Loucy (cell line): ENCODE measurements at regions not wholly inside any gene's neighbourhood (a gene's known extent, or its start where the extent isn't known, plus 50 kb on each side); places are given as distances from the start of the nearest gene placed in this dataset.
A peak's percentile ranks its signal among the peaks of the same experiment; 100 is the strongest.

Experiments used
- H2AFZ ChIP-seq: fragments of 200-600 bp; sonication (generic); 2 replicates; pipeline ENCODE4 v1.6.0; 2016; ENCODE audit warnings: antibody characterized with exemption, mild to moderate bottlenecking, low read length, moderate library complexity
- H3F3A ChIP-seq: fragments of 200-600 bp; 2 replicates; pipeline ENCODE4 v1.6.0; 2016; ENCODE audit warnings: antibody characterized with exemption, low read depth, mild to moderate bottlenecking
- H3K27me3 ChIP-seq: fragments of 200-600 bp; sonication (generic); 2 replicates; pipeline ENCODE4 v1.6.1; 2014; ENCODE audit warnings: low read length, mild to moderate bottlenecking; ENCODE audit not compliant: insufficient read depth, poor library complexity, severe bottlenecking
- H3K36me3 ChIP-seq: fragments of 200-600 bp; sonication (generic); 2 replicates; pipeline ENCODE4 v1.6.1; 2016; ENCODE audit warnings: low read length; ENCODE audit not compliant: insufficient read depth
- H3K4me1 ChIP-seq: fragments of 200-600 bp; sonication (generic); 2 replicates; pipeline ENCODE4 v1.5.1; 2014; ENCODE audit warnings: low read length, mild to moderate bottlenecking; ENCODE audit not compliant: insufficient read depth, poor library complexity, severe bottlenecking
- H3K4me2 ChIP-seq: fragments of 200-600 bp; sonication (generic); 2 replicates; pipeline ENCODE4 v1.6.0; 2014; ENCODE audit warnings: antibody characterized with exemption, low read length, low read depth, mild to moderate bottlenecking; ENCODE audit not compliant: poor library complexity, severe bottlenecking
- H3K4me3 ChIP-seq: fragments of 200-600 bp; sonication (generic); 2 replicates; pipeline ENCODE4 v1.5.1; 2014; ENCODE audit warnings: low read length, mild to moderate bottlenecking, mixed read lengths; ENCODE audit not compliant: poor library complexity, severe bottlenecking
- H3K79me2 ChIP-seq: fragments of 200-600 bp; sonication (generic); 2 replicates; pipeline ENCODE4 v1.6.1; 2014; ENCODE audit warnings: low read length; ENCODE audit not compliant: insufficient read depth
- H3K9ac ChIP-seq: fragments of 200-600 bp; sonication (generic); 2 replicates; pipeline ENCODE4 v1.6.0; 2014; ENCODE audit warnings: mild to moderate bottlenecking, low read depth, low read length, moderate library complexity; ENCODE audit not compliant: poor library complexity, severe bottlenecking
- H3K9me2 ChIP-seq: fragments of 200-600 bp; sonication (generic); replicated peaks from 2 replicates; pipeline ENCODE4 v1.6.1; 2016; ENCODE audit warnings: low read depth, low read length, mixed read lengths
- H3K9me3 ChIP-seq: fragments of 200-600 bp; sonication (generic); 2 replicates; pipeline ENCODE4 v1.6.1; 2014; ENCODE audit warnings: mild to moderate bottlenecking, antibody characterized with exemption, low read length, low read depth; ENCODE audit not compliant: insufficient read depth
- H4K20me1 ChIP-seq: fragments of 200-600 bp; sonication (generic); 2 replicates; pipeline ENCODE4 v1.6.0; 2014; ENCODE audit warnings: antibody characterized with exemption, low read length, mild to moderate bottlenecking; ENCODE audit not compliant: insufficient read depth, poor library complexity, severe bottlenecking
- EZH2phosphoT487 ChIP-seq: fragments of 200-600 bp; IDR thresholded peaks from 2 replicates; pipeline ENCODE4 v1.6.1; 2018; ENCODE audit warnings: antibody characterized with exemption, mild to moderate bottlenecking, moderate library complexity, borderline replicate concordance
- TF ChIP-seq, protein P1 (sequence below): fragments of 200-600 bp; sonication (generic); conservative IDR thresholded peaks from 2 replicates; pipeline ENCODE4 v1.5.1; 2014; ENCODE audit warnings: mild to moderate bottlenecking, antibody characterized with exemption, low read length

DNA sequence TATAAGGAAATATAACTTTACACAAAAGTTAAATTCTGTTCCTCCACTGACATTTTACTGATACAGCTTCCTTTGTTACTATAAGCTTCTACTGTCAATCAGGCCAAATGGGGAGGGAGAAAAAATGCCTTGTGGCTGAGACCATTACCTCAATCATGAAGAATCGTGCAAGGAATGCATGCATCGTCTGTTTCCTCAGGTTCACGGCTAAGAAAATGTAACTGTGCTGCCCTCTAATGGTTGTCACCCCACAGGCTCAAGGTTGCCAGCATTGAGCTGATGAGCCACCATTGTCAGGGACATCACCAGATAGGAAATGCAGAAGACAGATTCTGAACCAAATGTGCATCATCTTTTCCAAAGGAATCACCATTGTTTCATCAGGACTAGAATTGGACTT is 426.9 kb downstream of the CDH2 start:
- no peaks in the 10 kb centered on the region for H3K4me1 ChIP-seq
- H3F3A ChIP-seq = no peaks in the 10 kb centered on the region
- H2AFZ ChIP-seq = no peak overlapping the region; the same call in 1 of the 2 replicates
- H3K9me3 ChIP-seq = no peaks in the 10 kb centered on the region
- H3K4me3 ChIP-seq = no peak overlapping the region
- H3K36me3 ChIP-seq = no peaks in the 10 kb centered on the region
- no peaks in the 10 kb centered on the region for H3K27me3 ChIP-seq
- no peaks in the 10 kb centered on the region for H4K20me1 ChIP-seq
- H3K4me2 ChIP-seq = no peak overlapping the region
- H3K79me2 ChIP-seq = no peaks in the 10 kb centered on the region
- TF ChIP-seq EZH2phosphoT487 = no peak
- TF ChIP-seq, protein P1, sequence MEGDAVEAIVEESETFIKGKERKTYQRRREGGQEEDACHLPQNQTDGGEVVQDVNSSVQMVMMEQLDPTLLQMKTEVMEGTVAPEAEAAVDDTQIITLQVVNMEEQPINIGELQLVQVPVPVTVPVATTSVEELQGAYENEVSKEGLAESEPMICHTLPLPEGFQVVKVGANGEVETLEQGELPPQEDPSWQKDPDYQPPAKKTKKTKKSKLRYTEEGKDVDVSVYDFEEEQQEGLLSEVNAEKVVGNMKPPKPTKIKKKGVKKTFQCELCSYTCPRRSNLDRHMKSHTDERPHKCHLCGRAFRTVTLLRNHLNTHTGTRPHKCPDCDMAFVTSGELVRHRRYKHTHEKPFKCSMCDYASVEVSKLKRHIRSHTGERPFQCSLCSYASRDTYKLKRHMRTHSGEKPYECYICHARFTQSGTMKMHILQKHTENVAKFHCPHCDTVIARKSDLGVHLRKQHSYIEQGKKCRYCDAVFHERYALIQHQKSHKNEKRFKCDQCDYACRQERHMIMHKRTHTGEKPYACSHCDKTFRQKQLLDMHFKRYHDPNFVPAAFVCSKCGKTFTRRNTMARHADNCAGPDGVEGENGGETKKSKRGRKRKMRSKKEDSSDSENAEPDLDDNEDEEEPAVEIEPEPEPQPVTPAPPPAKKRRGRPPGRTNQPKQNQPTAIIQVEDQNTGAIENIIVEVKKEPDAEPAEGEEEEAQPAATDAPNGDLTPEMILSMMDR = peak; percentile 86
- no peaks in the 10 kb centered on the region for H3K9me2 ChIP-seq
- no peak overlapping the region for H3K9ac ChIP-seq

DNA sequence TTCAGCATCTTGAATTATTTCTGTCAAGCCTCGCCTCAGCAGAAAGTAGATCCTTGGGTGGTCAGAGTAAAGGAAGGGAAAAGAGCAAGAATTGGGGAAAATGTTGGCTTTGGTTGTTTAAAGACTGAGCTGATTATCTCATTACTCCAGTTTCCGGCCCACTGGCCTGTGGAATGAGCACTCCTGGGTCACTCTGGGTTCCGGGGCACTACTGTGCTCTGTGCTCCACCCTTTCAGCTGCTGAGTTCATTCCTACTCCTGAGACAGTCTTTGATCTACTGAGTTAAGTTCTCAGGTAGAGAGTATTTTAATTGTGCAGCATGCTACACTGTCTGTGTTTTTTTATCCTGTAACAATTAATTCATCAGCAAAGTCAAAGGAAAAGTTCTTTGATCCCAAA is 427.7 kb downstream of the CDH2 start:
- Histone ChIP-seq H3K9me2 (no peaks in the 10 kb centered on the region), H3F3A (no peaks in the 10 kb centered on the region), H3K9me3 (no peaks in the 10 kb centered on the region), H3K4me2 (no peak overlapping the region), H3K4me1 (no peaks in the 10 kb centered on the region), H3K27me3 (no peaks in the 10 kb centered on the region), H3K36me3 (no peaks in the 10 kb centered on the region), H3K4me3 (no peak overlapping the region), H3K9ac (no peak overlapping the region), H3K79me2 (no peaks in the 10 kb centered on the region), H2AFZ (no peak overlapping the region), H4K20me1 (no peaks in the 10 kb centered on the region)
- TF ChIP-seq EZH2phosphoT487 = no peak
- TF ChIP-seq, protein P1 = no peak

DNA sequence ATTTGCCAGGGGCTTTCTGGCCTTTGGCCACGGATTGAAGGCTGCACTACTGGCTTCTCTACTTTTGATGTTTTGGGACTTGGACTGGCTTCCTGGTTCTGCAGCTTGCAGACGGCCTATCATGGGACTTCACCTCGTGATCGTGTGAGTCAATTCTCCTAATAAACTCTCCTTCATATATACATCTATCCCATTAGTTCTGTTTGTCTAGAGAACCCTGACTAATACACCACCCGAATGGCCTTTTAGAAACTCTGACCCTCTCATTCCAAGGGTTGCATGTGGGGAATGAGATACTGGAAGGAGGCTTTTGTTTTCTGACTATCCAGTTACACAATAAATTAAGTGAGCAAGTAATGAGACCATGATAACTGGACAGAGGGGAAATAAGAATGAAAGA is 430.7 kb downstream of the CDH2 start:
- no peaks in the 10 kb centered on the region for H3F3A ChIP-seq
- H3K9me2 ChIP-seq = no peaks in the 10 kb centered on the region
- H3K9ac ChIP-seq = no peak overlapping the region
- no peak for TF ChIP-seq EZH2phosphoT487
- TF ChIP-seq, protein P1 = no peak
- H3K9me3 ChIP-seq = no peaks in the 10 kb centered on the region
- H4K20me1 ChIP-seq = no peaks in the 10 kb centered on the region
- no peaks in the 10 kb centered on the region for H3K27me3 ChIP-seq
- no peak overlapping the region for H3K4me2 ChIP-seq
- no peaks in the 10 kb centered on the region for H3K79me2 ChIP-seq
- no peak overlapping the region for H3K4me3 ChIP-seq
- no peaks in the 10 kb centered on the region for H3K4me1 ChIP-seq
- no peak overlapping the region for H2AFZ ChIP-seq
- H3K36me3 ChIP-seq = no peaks in the 10 kb centered on the region
